ENCODE measurements at regions not wholly inside any gene's neighbourhood (a gene's known extent, or its start where the extent isn't known, plus 50 kb on each side); places are given as distances from the start of the nearest gene placed in this dataset.
A peak's percentile ranks its signal among the peaks of the same experiment; 100 is the strongest.

- TF ChIP-seq, protein P1, sequence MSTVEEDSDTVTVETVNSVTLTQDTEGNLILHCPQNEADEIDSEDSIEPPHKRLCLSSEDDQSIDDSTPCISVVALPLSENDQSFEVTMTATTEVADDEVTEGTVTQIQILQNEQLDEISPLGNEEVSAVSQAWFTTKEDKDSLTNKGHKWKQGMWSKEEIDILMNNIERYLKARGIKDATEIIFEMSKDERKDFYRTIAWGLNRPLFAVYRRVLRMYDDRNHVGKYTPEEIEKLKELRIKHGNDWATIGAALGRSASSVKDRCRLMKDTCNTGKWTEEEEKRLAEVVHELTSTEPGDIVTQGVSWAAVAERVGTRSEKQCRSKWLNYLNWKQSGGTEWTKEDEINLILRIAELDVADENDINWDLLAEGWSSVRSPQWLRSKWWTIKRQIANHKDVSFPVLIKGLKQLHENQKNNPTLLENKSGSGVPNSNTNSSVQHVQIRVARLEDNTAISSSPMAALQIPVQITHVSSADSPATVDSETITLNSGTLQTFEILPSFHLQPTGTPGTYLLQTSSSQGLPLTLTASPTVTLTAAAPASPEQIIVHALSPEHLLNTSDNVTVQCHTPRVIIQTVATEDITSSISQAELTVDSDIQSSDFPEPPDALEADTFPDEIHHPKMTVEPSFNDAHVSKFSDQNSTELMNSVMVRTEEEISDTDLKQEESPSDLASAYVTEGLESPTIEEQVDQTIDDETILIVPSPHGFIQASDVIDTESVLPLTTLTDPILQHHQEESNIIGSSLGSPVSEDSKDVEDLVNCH (CRISPR knock-in tag; IDR thresholded peaks at IDR 0.05): no peak
- TF ChIP-seq ZBTB44 (CRISPR knock-in tag; IDR thresholded peaks at IDR 0.05): no peak
- no peak for TF ChIP-seq RORA (CRISPR knock-in tag; IDR thresholded peaks at IDR 0.05)
- no peak for TF ChIP-seq ZKSCAN1 (IDR thresholded peaks at IDR 0.05; ENCODE audit: low read length)
- no peak for TF ChIP-seq ZFP62 (CRISPR knock-in tag; IDR thresholded peaks at IDR 0.05)
- TF ChIP-seq TCF7L2 (IDR thresholded peaks at IDR 0.05; ENCODE audit: low read depth, low read length): no peak
- peak; percentile 8; the same call in 1 of the 2 replicates for TF ChIP-seq ZFP82 (CRISPR knock-in tag; IDR thresholded peaks at IDR 0.05; ENCODE audit: borderline replicate concordance)
- TF ChIP-seq ZBED4 (CRISPR knock-in tag; IDR thresholded peaks at IDR 0.05; ENCODE audit: borderline replicate concordance): no peak
- TF ChIP-seq ZNF777 (CRISPR knock-in tag; IDR thresholded peaks at IDR 0.05): peak; percentile 43; the same call in 1 of the 2 replicates
- TF ChIP-seq, protein P2, sequence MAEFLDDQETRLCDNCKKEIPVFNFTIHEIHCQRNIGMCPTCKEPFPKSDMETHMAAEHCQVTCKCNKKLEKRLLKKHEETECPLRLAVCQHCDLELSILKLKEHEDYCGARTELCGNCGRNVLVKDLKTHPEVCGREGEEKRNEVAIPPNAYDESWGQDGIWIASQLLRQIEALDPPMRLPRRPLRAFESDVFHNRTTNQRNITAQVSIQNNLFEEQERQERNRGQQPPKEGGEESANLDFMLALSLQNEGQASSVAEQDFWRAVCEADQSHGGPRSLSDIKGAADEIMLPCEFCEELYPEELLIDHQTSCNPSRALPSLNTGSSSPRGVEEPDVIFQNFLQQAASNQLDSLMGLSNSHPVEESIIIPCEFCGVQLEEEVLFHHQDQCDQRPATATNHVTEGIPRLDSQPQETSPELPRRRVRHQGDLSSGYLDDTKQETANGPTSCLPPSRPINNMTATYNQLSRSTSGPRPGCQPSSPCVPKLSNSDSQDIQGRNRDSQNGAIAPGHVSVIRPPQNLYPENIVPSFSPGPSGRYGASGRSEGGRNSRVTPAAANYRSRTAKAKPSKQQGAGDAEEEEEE (CRISPR knock-in tag; IDR thresholded peaks at IDR 0.05; ENCODE audit: borderline replicate concordance): peak; percentile 80; the same call in 1 of the 2 replicates
- TF ChIP-seq GATAD1 (CRISPR knock-in tag; IDR thresholded peaks at IDR 0.05): no peak
- TF ChIP-seq ATF7 (IDR thresholded peaks at IDR 0.05): no peak
- 0 out of 2 replicates have a peak, but pooled peaks have one; percentile 16 for TF ChIP-seq ATF7 (CRISPR knock-in tag; IDR thresholded peaks at IDR 0.05)
- no peak; the same call in 1 of the 2 replicates for TF ChIP-seq KDM6A (CRISPR knock-in tag; IDR thresholded peaks at IDR 0.05; ENCODE audit: low read depth)
- peak; percentile 84 for TF ChIP-seq AGO1 (IDR thresholded peaks at IDR 0.05; ENCODE audit: low read depth, low read length, poor library complexity, severe bottlenecking)
- peak; percentile 24; the same call in 1 of the 2 replicates for TF ChIP-seq KAT7 (CRISPR knock-in tag; IDR thresholded peaks at IDR 0.05; ENCODE audit: borderline replicate concordance)
- TF ChIP-seq CBFB (CRISPR knock-in tag; IDR thresholded peaks at IDR 0.05): 0 out of 2 replicates have a peak, but pooled peaks have one; percentile 37
- TF ChIP-seq THAP11 (CRISPR knock-in tag; IDR thresholded peaks at IDR 0.05): peak; percentile 66; the same call in 1 of the 2 replicates
- TF ChIP-seq ZNF260 (CRISPR knock-in tag; IDR thresholded peaks at IDR 0.05; ENCODE audit: borderline replicate concordance, low read depth): no peak
- TF ChIP-seq TEAD3 (CRISPR knock-in tag; optimal IDR thresholded peaks at IDR 0.05; ENCODE audit: borderline replicate concordance): peak; percentile 15
- peak; percentile 67; the same call in 1 of the 2 replicates for TF ChIP-seq FOXJ3 (CRISPR knock-in tag; IDR thresholded peaks at IDR 0.05; ENCODE audit: borderline replicate concordance)
These were observed 231.9 kb downstream of the SEC14L1 start (continued) for GRCh38 chr17:77372444-77373298.

Data from HepG2 (cell line).